T-cell (primary cell): ENCODE measurements at regions not wholly inside any gene's neighbourhood (a gene's known extent, or its start where the extent isn't known, plus 50 kb on each side); places are given as distances from the start of the nearest gene placed in this dataset.

ENCODE experiments used
- ATAC-seq, 4 experiments: fragments of 200-7000 bp in 3 of 4; fragments of 150-1000 bp in 1 of 4; cut with Tn5 transposase; replicated peaks in 1 of 4; 1 replicate in 3 of 4; 2 replicates in 1 of 4; pipeline ENCODE4 v1.10.0; 2021; ENCODE audit warnings: moderate library complexity in 3 of 4, mild to moderate bottlenecking in 2 of 4, moderate number of reproducible peaks in 1 of 4
- CTCF ChIA-PET, 2 donors: fragments of 300-600 bp; sonication (Branson Sonifier 250); formaldehyde crosslinking; loops; one replicate each; lab custom pipeline; 2022; ENCODE audit warnings: antibody characterized with exemption in 2 of 2; lab: Charles Lee
- POLR2A ChIA-PET, 2 donors: fragments of 300-600 bp; sonication (Branson Sonifier 250); formaldehyde crosslinking; loops; one replicate each; lab custom pipeline; 2022; ENCODE audit warnings: antibody characterized with exemption in 2 of 2; lab: Charles Lee
- DNase-seq, 35 experiments: peaks; one replicate each; pipeline versions ENCODE4 v3.0.0 to v3.0.0-alpha.2; 2013 to 2023
- H3K27ac ChIP-seq: one replicate; pipeline ENCODE4 v1.5.1; 2013; ENCODE audit warnings: low read length
- H3K27me3 ChIP-seq, 2 experiments: replicated peaks in 1 of 2; 1 replicate in 1 of 2; 2 replicates in 1 of 2; pipeline versions ENCODE4 v1.6.1 to v1.7.0; 2013; ENCODE audit warnings: low read length in 1 of 2, mixed read lengths in 1 of 2; ENCODE audit not compliant: control insufficient read depth in 2 of 2, insufficient read depth in 2 of 2; ENCODE audit errors: extremely low read depth in 1 of 2
- H3K36me3 ChIP-seq, 2 donors: 1 replicate in 1 of 2; 2 replicates in 1 of 2; pipeline versions ENCODE4 v1.6.1 to v1.7.0; 2013; ENCODE audit warnings: low read length in 1 of 2; ENCODE audit not compliant: control insufficient read depth in 2 of 2, insufficient read depth in 1 of 2; ENCODE audit errors: extremely low read depth in 1 of 2
- H3K4me1 ChIP-seq, 2 experiments: 1 replicate in 1 of 2; 2 replicates in 1 of 2; pipeline versions ENCODE4 v1.6.1 to v1.7.0; 2013; ENCODE audit warnings: low read length in 2 of 2, mixed read lengths in 1 of 2; ENCODE audit not compliant: insufficient read depth in 2 of 2, control insufficient read depth in 1 of 2; ENCODE audit errors: extremely low read depth in 1 of 2
- H3K4me3 ChIP-seq, 2 donors: 1 replicate in 1 of 2; 2 replicates in 1 of 2; pipeline versions ENCODE4 v1.5.1 to v1.7.0; 2013; ENCODE audit warnings: mild to moderate bottlenecking in 2 of 2, low read length in 1 of 2, moderate library complexity in 1 of 2; ENCODE audit not compliant: control insufficient read depth in 1 of 2; ENCODE audit errors: extremely low read depth in 1 of 2
- H3K9me3 ChIP-seq: 2 replicates; pipeline ENCODE4 v1.7.0; 2013
- H3K27ac Mint-ChIP-seq, 2 donors: one replicate each; pipeline ENCODE4 v1.8.0; 2020 to 2021; ENCODE audit warnings: mild to moderate bottlenecking in 2 of 2, mixed read lengths in 2 of 2
- H3K27me3 Mint-ChIP-seq, 2 donors: one replicate each; pipeline ENCODE4 v1.8.0; 2021 to 2022; ENCODE audit warnings: mixed read lengths in 2 of 2
- H3K36me3 Mint-ChIP-seq: one replicate; pipeline ENCODE4 v1.8.0; 2021; ENCODE audit warnings: mixed read lengths
- H3K4me1 Mint-ChIP-seq, 3 donors: one replicate each; pipeline ENCODE4 v1.8.0; 2020 to 2022; ENCODE audit warnings: mixed read lengths in 3 of 3, mild to moderate bottlenecking in 1 of 3
- H3K4me3 Mint-ChIP-seq, 3 donors: one replicate each; pipeline ENCODE4 v1.8.0; 2020 to 2022; ENCODE audit warnings: mild to moderate bottlenecking in 3 of 3, mixed read lengths in 3 of 3, moderate library complexity in 3 of 3
- H3K9me3 Mint-ChIP-seq, 3 donors: one replicate each; pipeline ENCODE4 v1.8.0; 2020 to 2022; ENCODE audit warnings: mixed read lengths in 3 of 3
- WGBS: methylation state at CpG from one replicate; pipeline ENCODE4 v1.1.5; 2013; ENCODE audit warnings: missing lambda C conversion rate; ENCODE audit not compliant: insufficient coverage; 5-methylcytosine and 5-hydroxymethylcytosine counted together

DNA sequence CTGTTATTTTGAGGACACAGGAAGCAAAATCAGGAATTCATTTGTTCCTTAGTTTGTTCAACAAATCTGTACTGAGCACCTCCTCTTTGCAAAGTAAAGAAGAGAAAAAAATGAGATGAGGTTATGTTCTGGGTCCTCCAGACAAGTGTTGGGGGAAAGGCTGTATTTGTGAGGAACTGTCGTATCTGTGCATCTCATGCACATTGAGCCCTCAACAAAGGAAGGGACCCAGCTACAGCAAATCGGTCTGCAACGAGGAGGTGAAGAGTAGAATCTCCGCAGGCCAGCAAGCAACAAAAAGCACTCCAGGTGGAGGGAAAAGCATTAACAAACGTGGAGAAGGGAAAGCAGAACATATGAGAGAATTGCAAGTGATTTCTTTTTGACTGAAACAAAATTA, 143.0 kb upstream of the CYP1B1 start:
- Histone ChIP-seq H3K4me1 (no peaks in the 10 kb centered on the region), H3K9me3 (no peaks in the 10 kb centered on the region), H3K27me3 (peaks cover 0 to 15% of the 10 kb centered on the region in 2 experiments), H3K36me3 (no peaks in the 10 kb centered on the region), H3K27ac (no peak overlapping the region), H3K4me3 (no peak overlapping the region)
- Mint-ChIP-seq H3K27ac (no peak overlapping the region), H3K4me1 (peaks cover 4 to 25% (median 11%) of the 10 kb centered on the region in 3 donors), H3K36me3 (peaks cover 2% of the 10 kb centered on the region), H3K9me3 (no peaks in the 10 kb centered on the region), H3K4me3 (no peak overlapping the region), H3K27me3 (peaks cover 22 to 35% of the 10 kb centered on the region in 2 donors)
- WGBS = 80% methylated on average over 5 of the region's 5 CpGs
- DNase-seq (no peak), ATAC-seq (no peak)
- POLR2A ChIA-PET = no interaction called here
- CTCF ChIA-PET = no interaction called here

DNA sequence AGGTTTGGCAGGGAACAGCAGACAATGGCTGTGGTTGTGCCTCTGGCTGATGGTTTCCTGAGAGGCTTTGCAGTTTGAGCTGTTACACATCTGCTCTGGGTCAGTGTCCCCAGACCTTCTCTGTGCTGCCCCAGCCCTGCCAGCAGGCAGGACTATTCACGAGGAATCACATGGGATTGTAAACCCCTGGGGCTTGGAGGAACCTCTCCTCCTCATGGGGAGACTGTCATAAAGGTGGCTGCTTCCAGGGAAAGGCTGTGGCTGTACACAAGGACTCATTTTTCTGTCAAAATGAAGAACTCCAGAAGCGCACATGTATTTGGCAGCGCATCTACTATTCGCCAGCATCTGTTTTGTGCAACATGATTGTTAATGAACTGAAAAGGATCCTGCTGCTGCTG, 142.6 kb upstream of the CYP1B1 start:
- H3K27ac Mint-ChIP-seq = no peak overlapping the region
- H3K4me3 Mint-ChIP-seq = no peak overlapping the region
- H3K27me3 Mint-ChIP-seq = peaks cover 18 to 31% of the 10 kb centered on the region in 2 donors
- H3K9me3 Mint-ChIP-seq = no peaks in the 10 kb centered on the region
- DNase-seq = no peak
- Histone ChIP-seq H3K27me3 (peaks cover 0 to 15% of the 10 kb centered on the region in 2 experiments), H3K4me3 (no peak overlapping the region), H3K27ac (no peak overlapping the region), H3K4me1 (no peaks in the 10 kb centered on the region), H3K36me3 (no peaks in the 10 kb centered on the region), H3K9me3 (no peaks in the 10 kb centered on the region)
- ATAC-seq = no peak
- CTCF ChIA-PET = no interaction called here
- POLR2A ChIA-PET = no interaction called here
- H3K4me1 Mint-ChIP-seq = peaks cover 8 to 29% (median 15%) of the 10 kb centered on the region in 3 donors
- H3K36me3 Mint-ChIP-seq = peaks cover 2% of the 10 kb centered on the region
- WGBS = 57% methylated on average over 4 of the region's 4 CpGs

GRCh38 chr2:38217401-38218188, 141.6 kb upstream of the CYP1B1 start:
- peaks cover 2% of the 10 kb centered on the region for H3K36me3 Mint-ChIP-seq
- DNase-seq = no peak
- Histone ChIP-seq H3K36me3 (no peaks in the 10 kb centered on the region), H3K9me3 (no peaks in the 10 kb centered on the region), H3K27ac (no peak overlapping the region), H3K4me1 (no peaks in the 10 kb centered on the region), H3K4me3 (no peak overlapping the region), H3K27me3 (peaks cover 0 to 15% of the 10 kb centered on the region in 2 experiments)
- H3K27ac Mint-ChIP-seq = no peak overlapping the region
- ATAC-seq = no peak
- peaks cover 10 to 21% of the 10 kb centered on the region in 2 donors for H3K27me3 Mint-ChIP-seq
- CTCF ChIA-PET = no interaction called here
- POLR2A ChIA-PET = no interaction called here
- WGBS = 73% methylated on average over 5 of the region's 6 CpGs
- H3K9me3 Mint-ChIP-seq = no peaks in the 10 kb centered on the region
- peaks cover 12 to 31% (median 20%) of the 10 kb centered on the region in 3 donors for H3K4me1 Mint-ChIP-seq
- no peak overlapping the region for H3K4me3 Mint-ChIP-seq

GRCh38 chr2:38216886-38217285, 140.9 kb upstream of the CYP1B1 start:
- ATAC-seq (peak in 2 of 4 experiments; percentile 48 to 49), DNase-seq (no peak)
- H3K27me3 Mint-ChIP-seq = peaks cover 10 to 18% of the 10 kb centered on the region in 2 donors
- ChIA-PET CTCF (no interaction called here), POLR2A (no interaction called here)
- peaks cover 2% of the 10 kb centered on the region for H3K36me3 Mint-ChIP-seq
- H3K4me1 ChIP-seq = no peaks in the 10 kb centered on the region
- H3K4me3 Mint-ChIP-seq = no peak overlapping the region
- no peaks in the 10 kb centered on the region for H3K36me3 ChIP-seq
- no peak overlapping the region for H3K27ac ChIP-seq
- peaks cover 12 to 31% (median 20%) of the 10 kb centered on the region in 3 donors for H3K4me1 Mint-ChIP-seq
- peaks cover 4% of the 10 kb centered on the region for H3K9me3 ChIP-seq
- H3K27ac Mint-ChIP-seq = no peak overlapping the region
- no peaks in the 10 kb centered on the region for H3K9me3 Mint-ChIP-seq
- no peak overlapping the region for H3K4me3 ChIP-seq
- H3K27me3 ChIP-seq = peaks cover 0 to 15% of the 10 kb centered on the region in 2 experiments

DNA sequence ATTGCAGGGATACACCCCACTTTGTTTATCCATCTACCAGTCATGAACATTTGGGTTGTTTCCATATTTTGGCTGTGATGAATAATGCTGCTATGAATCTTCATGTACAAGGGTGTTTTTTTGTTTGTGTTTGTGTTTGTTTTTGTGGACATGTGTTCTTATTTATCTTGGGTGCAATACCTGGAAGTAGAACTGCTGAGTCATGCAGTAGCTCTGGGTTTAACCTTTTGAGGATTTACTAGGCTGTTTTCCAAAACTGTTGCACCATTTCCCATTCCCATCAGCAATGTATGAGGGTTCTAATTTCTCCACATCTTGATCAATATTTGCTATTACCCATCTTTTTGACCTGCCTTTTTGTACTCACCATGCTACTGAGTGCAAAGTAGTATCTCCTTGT, 140.0 kb upstream of the CYP1B1 start:
- ChIA-PET POLR2A (no interaction called here), CTCF (no interaction called here)
- no peaks in the 10 kb centered on the region for H3K4me1 ChIP-seq
- H3K36me3 ChIP-seq = no peaks in the 10 kb centered on the region
- ATAC-seq (no peak), DNase-seq (no peak)
- peaks cover 12 to 31% (median 20%) of the 10 kb centered on the region in 3 donors for H3K4me1 Mint-ChIP-seq
- peaks cover 0 to 15% of the 10 kb centered on the region in 2 experiments for H3K27me3 ChIP-seq
- peaks cover 2% of the 10 kb centered on the region for H3K36me3 Mint-ChIP-seq
- H3K4me3 ChIP-seq = no peak overlapping the region
- H3K9me3 Mint-ChIP-seq = peaks cover 0 to 6% (median 0%) of the 10 kb centered on the region in 3 donors
- H3K27me3 Mint-ChIP-seq = peaks cover 10 to 18% of the 10 kb centered on the region in 2 donors
- H3K27ac Mint-ChIP-seq = no peak overlapping the region
- no peak overlapping the region for H3K27ac ChIP-seq
- no peak overlapping the region for H3K4me3 Mint-ChIP-seq
- H3K9me3 ChIP-seq = peaks cover 4% of the 10 kb centered on the region

GRCh38 chr2:38215522-38215921, 139.6 kb upstream of the CYP1B1 start:
- Histone ChIP-seq H3K27me3 (peaks cover 0 to 14% of the 10 kb centered on the region in 2 experiments), H3K4me1 (no peaks in the 10 kb centered on the region), H3K36me3 (no peaks in the 10 kb centered on the region), H3K4me3 (no peak overlapping the region), H3K9me3 (peaks cover 4% of the 10 kb centered on the region), H3K27ac (no peak overlapping the region)
- ChIA-PET CTCF (interaction anchor here in 1 of 2 donors (0.6 kb wide), 1 partner anchor 58 kb away, joined by 3 read pairs; no protein-coding TSS in a partner anchor), POLR2A (interaction anchor here in 1 of 2 donors (0.6 kb wide), 1 partner anchor 181 kb away, joined by 3 read pairs; no protein-coding TSS in a partner anchor)
- H3K9me3 Mint-ChIP-seq = peaks cover 0 to 6% (median 0%) of the 10 kb centered on the region in 3 donors
- H3K4me3 Mint-ChIP-seq = no peak overlapping the region
- no peak for ATAC-seq
- H3K4me1 Mint-ChIP-seq = peaks cover 12 to 31% (median 20%) of the 10 kb centered on the region in 3 donors
- peaks cover 2% of the 10 kb centered on the region for H3K36me3 Mint-ChIP-seq
- WGBS = no CpG with 5 or more reads among the region's 2 CpGs
- peaks cover 10 to 18% of the 10 kb centered on the region in 2 donors for H3K27me3 Mint-ChIP-seq
- H3K27ac Mint-ChIP-seq = no peak overlapping the region
- no peak for DNase-seq
